ENCODE measurements at regions not wholly inside any gene's neighbourhood (a gene's known extent, or its start where the extent isn't known, plus 50 kb on each side); places are given as distances from the start of the nearest gene placed in this dataset.

DNA sequence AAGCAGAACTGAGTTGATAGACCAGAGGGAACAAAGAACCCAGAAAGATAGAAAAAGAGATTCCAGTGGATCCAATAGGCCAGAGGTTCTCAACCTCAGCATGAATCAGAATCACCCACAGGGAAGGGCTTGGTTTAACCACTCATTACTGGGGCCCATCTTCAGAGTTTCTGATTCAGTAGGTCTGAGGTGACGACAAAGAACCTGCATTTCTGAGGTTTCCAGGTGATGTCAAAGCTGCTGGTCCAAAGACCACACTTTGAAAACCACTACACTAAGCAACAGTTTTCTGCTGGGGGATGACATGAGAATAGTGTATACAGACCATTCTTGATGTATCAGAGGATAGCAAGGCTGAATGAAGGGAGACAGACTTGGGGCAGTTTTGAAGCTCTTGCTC, 81.5 kb upstream of the FOXN2 start:
- TF ChIP-seq, protein P1, sequence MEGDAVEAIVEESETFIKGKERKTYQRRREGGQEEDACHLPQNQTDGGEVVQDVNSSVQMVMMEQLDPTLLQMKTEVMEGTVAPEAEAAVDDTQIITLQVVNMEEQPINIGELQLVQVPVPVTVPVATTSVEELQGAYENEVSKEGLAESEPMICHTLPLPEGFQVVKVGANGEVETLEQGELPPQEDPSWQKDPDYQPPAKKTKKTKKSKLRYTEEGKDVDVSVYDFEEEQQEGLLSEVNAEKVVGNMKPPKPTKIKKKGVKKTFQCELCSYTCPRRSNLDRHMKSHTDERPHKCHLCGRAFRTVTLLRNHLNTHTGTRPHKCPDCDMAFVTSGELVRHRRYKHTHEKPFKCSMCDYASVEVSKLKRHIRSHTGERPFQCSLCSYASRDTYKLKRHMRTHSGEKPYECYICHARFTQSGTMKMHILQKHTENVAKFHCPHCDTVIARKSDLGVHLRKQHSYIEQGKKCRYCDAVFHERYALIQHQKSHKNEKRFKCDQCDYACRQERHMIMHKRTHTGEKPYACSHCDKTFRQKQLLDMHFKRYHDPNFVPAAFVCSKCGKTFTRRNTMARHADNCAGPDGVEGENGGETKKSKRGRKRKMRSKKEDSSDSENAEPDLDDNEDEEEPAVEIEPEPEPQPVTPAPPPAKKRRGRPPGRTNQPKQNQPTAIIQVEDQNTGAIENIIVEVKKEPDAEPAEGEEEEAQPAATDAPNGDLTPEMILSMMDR (IDR thresholded peaks at IDR 0.05) = no peak
- TF ChIP-seq POLR2A (IDR thresholded peaks at IDR 0.05) (no peak), EP300 (IDR thresholded peaks at IDR 0.05) (no peak)

Measured in stomach (tissue), 4 donors.